ENCODE measurements at regions not wholly inside any gene's neighbourhood (a gene's known extent, or its start where the extent isn't known, plus 50 kb on each side); places are given as distances from the start of the nearest gene placed in this dataset.

GRCh38 chr11:81915045-81915444, 818.6 kb downstream of the FAM181B start:
- Histone ChIP-seq H3K27me3 (ENCODE audit: control insufficient read depth, insufficient read depth, low read length) (no peaks in the 10 kb centered on the region), H3K36me3 (ENCODE audit: control insufficient read depth, insufficient read depth, low read length) (no peaks in the 10 kb centered on the region), H3K4me3 (ENCODE audit: low read depth, low read length) (no peak overlapping the region)
- TF ChIP-seq CTCF (IDR thresholded peaks at IDR 0.05; ENCODE audit: insufficient read depth, low read length, poor library complexity, severe bottlenecking) = no peak
- no peak for DNase-seq (ENCODE audit: low read depth)

DNA sequence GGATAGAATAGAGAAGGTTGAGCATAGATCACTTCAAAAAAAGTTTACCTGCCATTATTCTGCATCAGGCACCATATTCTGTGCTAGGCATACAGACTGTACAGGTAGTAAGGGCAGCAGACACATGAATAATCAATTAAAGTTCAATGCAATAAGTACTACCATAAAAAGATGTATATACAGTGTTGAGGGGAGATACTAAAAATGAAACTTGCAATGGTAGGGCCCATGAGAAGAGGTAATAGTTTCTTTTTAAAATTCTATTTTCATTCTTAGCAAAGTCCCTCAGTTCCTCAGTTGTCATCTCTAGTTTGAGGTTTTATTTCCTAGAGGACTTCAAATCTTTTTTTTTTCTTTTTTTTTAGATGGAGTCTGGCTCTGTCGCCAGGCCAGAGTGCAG, 819.9 kb downstream of the FAM181B start:
- TF ChIP-seq CTCF (IDR thresholded peaks at IDR 0.05; ENCODE audit: insufficient read depth, low read length, poor library complexity, severe bottlenecking) = no peak
- Histone ChIP-seq H3K36me3 (ENCODE audit: control insufficient read depth, insufficient read depth, low read length) (no peaks in the 10 kb centered on the region), H3K4me3 (ENCODE audit: low read depth, low read length) (no peak overlapping the region), H3K27me3 (ENCODE audit: control insufficient read depth, insufficient read depth, low read length) (no peaks in the 10 kb centered on the region)
- no peak for DNase-seq (ENCODE audit: low read depth)

GRCh38 chr11:81907996-81908395, 825.7 kb downstream of the FAM181B start:
- no peak for TF ChIP-seq CTCF (IDR thresholded peaks at IDR 0.05; ENCODE audit: insufficient read depth, low read length, poor library complexity, severe bottlenecking)
- no peak for DNase-seq (ENCODE audit: low read depth)

DNA sequence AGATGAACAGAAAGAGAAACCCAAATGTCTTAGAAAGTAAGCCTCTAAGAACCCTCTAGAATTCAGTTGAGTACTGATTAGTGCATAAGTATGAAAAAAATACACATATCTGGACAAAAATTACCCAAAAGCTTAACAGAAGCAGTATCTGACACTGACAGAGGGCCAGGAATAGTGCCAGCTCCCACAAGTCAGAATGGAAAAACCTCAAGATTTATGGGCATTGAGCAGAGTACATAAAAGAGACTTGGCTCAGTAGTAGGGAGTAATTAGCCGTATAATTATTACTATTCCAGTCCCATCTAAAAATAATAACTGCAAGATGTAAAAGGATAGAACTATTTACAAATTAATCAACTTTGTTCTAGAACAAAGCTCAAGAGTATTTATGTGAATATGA, 834.5 kb downstream of the FAM181B start:
- DNase-seq (ENCODE audit: low read depth) = no peak
- H3K27me3 ChIP-seq (ENCODE audit: control insufficient read depth, insufficient read depth, low read length) = no peaks in the 10 kb centered on the region
- H3K36me3 ChIP-seq (ENCODE audit: control insufficient read depth, insufficient read depth, low read length) = no peaks in the 10 kb centered on the region
- no peak for TF ChIP-seq CTCF (IDR thresholded peaks at IDR 0.05; ENCODE audit: insufficient read depth, low read length, poor library complexity, severe bottlenecking)
- H3K4me3 ChIP-seq (ENCODE audit: low read depth, low read length) = no peak overlapping the region

More at GRCh38 chr11:81907996-81908395, 825.7 kb downstream of the FAM181B start:
- no peaks in the 10 kb centered on the region for H3K27me3 ChIP-seq (ENCODE audit: control insufficient read depth, insufficient read depth, low read length)
- no peak overlapping the region for H3K4me3 ChIP-seq (ENCODE audit: low read depth, low read length)
- no peaks in the 10 kb centered on the region for H3K36me3 ChIP-seq (ENCODE audit: control insufficient read depth, insufficient read depth, low read length)

GRCh38 chr11:81897639-81898038, 836.0 kb downstream of the FAM181B start:
- Histone ChIP-seq H3K27me3 (ENCODE audit: control insufficient read depth, insufficient read depth, low read length) (no peaks in the 10 kb centered on the region), H3K36me3 (ENCODE audit: control insufficient read depth, insufficient read depth, low read length) (no peaks in the 10 kb centered on the region), H3K4me3 (ENCODE audit: low read depth, low read length) (no peak overlapping the region)
- no peak for DNase-seq (ENCODE audit: low read depth)
- no peak for TF ChIP-seq CTCF (IDR thresholded peaks at IDR 0.05; ENCODE audit: insufficient read depth, low read length, poor library complexity, severe bottlenecking)

DNA sequence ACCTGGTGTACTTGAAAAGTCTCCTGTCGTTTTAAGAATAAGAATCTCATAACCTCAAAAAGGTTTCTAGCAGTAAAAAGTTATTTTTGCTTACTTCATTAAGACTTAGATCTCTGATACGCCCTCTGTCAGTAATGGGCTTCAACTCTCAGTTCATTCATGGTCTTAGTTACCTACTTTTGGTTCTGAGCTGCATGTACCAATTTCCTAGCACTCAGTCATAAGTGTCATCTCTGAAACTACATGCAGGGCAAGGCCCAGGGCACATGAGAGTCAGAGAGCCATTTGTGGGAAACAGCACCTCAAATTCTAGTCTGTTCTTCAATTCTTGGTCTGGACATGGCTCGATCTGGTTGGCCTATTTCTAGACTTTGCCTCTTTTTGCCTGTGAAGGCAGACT, 838.4 kb downstream of the FAM181B start:
- Histone ChIP-seq H3K36me3 (ENCODE audit: control insufficient read depth, insufficient read depth, low read length) (no peaks in the 10 kb centered on the region), H3K4me3 (ENCODE audit: low read depth, low read length) (no peak overlapping the region), H3K27me3 (ENCODE audit: control insufficient read depth, insufficient read depth, low read length) (no peaks in the 10 kb centered on the region)
- no peak for DNase-seq (ENCODE audit: low read depth)
- no peak for TF ChIP-seq CTCF (IDR thresholded peaks at IDR 0.05; ENCODE audit: insufficient read depth, low read length, poor library complexity, severe bottlenecking)
